GM23248 (cell line): ENCODE measurements at regions not wholly inside any gene's neighbourhood (a gene's known extent, or its start where the extent isn't known, plus 50 kb on each side); places are given as distances from the start of the nearest gene placed in this dataset.

Experiments used
- EZH2 ChIP-seq: fragments of 200-600 bp; sonication (generic); IDR thresholded peaks from 2 replicates; pipeline ENCODE4 v1.6.1; 2018; ENCODE audit warnings: antibody characterized with exemption, mild to moderate bottlenecking; ENCODE audit not compliant: insufficient read depth, poor library complexity, severe bottlenecking
- EZH2phosphoT487 ChIP-seq: fragments of 200-600 bp; sonication (generic); IDR thresholded peaks from 2 replicates; pipeline ENCODE4 v1.6.1; 2018; ENCODE audit warnings: antibody characterized with exemption, moderate library complexity, mild to moderate bottlenecking, low read depth; ENCODE audit not compliant: insufficient read depth

GRCh38 chr1:178037510-178038253 lies 56.2 kb upstream of the RASAL2 start:
- TF ChIP-seq EZH2 (no peak), EZH2phosphoT487 (no peak)
